SK-N-SH treated with all-trans-retinoic acid at 6 μM for 48 hours (cell line): ENCODE measurements at regions not wholly inside any gene's neighbourhood (a gene's known extent, or its start where the extent isn't known, plus 50 kb on each side); places are given as distances from the start of the nearest gene placed in this dataset.
A peak's percentile ranks its signal among the peaks of the same experiment; 100 is the strongest.

Experiments used
- ATAC-seq: fragments of 200-7000 bp; cut with Tn5 transposase; 3 replicates; pipeline ENCODE4 v1.9.1; 2020; ENCODE audit warnings: mild to moderate bottlenecking, moderate library complexity
- ARNTL ChIP-seq: fragments of 450-650 bp; formaldehyde crosslinking; IDR thresholded peaks from 2 replicates; pipeline ENCODE4 v1.5.0; 2020; ENCODE audit warnings: low read depth, mild to moderate bottlenecking, moderate library complexity, borderline replicate concordance
- BACH2 ChIP-seq: fragments of 250-450 bp; sonication (Bioruptor Pico); IDR thresholded peaks from 2 replicates; pipeline ENCODE4 v1.9.0; 2021; ENCODE audit warnings: mild to moderate bottlenecking, borderline replicate concordance
- CSDC2 ChIP-seq: fragments of 250-450 bp; sonication (Bioruptor Pico); IDR thresholded peaks from 2 replicates; pipeline ENCODE4 v1.5.0; 2020; ENCODE audit warnings: mild to moderate bottlenecking, moderate library complexity
- ESRRG ChIP-seq: fragments of 250-450 bp; sonication (Bioruptor Pico); IDR thresholded peaks from 2 replicates; pipeline ENCODE4 v1.6.1; 2021; ENCODE audit warnings: mild to moderate bottlenecking
- GLIS3 ChIP-seq: fragments of 250-450 bp; sonication (Bioruptor Pico); IDR thresholded peaks from 2 replicates; pipeline ENCODE4 v1.5.0; 2020; ENCODE audit warnings: mild to moderate bottlenecking, moderate library complexity
- ISL1 ChIP-seq: fragments of 250-450 bp; sonication (Bioruptor Pico); IDR thresholded peaks from 2 replicates; pipeline ENCODE4 v2.1.2; 2022; ENCODE audit warnings: mild to moderate bottlenecking, moderate library complexity
- OSR1 ChIP-seq: fragments of 250-450 bp; sonication (Bioruptor Pico); IDR thresholded peaks from 2 replicates; pipeline ENCODE4 v1.8.0; 2022; ENCODE audit warnings: moderate library complexity, mild to moderate bottlenecking, inconsistent platforms
- PATZ1 ChIP-seq: fragments of 250-450 bp; sonication (Bioruptor Pico); IDR thresholded peaks from 2 replicates; pipeline ENCODE4 v1.8.0; 2020; ENCODE audit warnings: mild to moderate bottlenecking, moderate library complexity, borderline replicate concordance
- POU6F1 ChIP-seq: fragments of 250-450 bp; sonication (Bioruptor Pico); IDR thresholded peaks from 2 replicates; pipeline ENCODE4 v1.8.0; 2021; ENCODE audit warnings: low read depth, mild to moderate bottlenecking, moderate library complexity, borderline replicate concordance
- PPARA ChIP-seq: fragments of 250-450 bp; sonication (Bioruptor Pico); IDR thresholded peaks from 2 replicates; pipeline ENCODE4 v1.5.0; 2020; ENCODE audit warnings: mild to moderate bottlenecking, borderline replicate concordance
- SNAI2 ChIP-seq: fragments of 250-450 bp; sonication (Bioruptor Pico); IDR thresholded peaks from 2 replicates; pipeline ENCODE4 v1.5.0; 2020; ENCODE audit warnings: mild to moderate bottlenecking, moderate library complexity
- TOX ChIP-seq: fragments of 250-450 bp; sonication (Bioruptor Pico); IDR thresholded peaks from 2 replicates; pipeline ENCODE4 v1.8.0; 2021; ENCODE audit warnings: mild to moderate bottlenecking, moderate library complexity, borderline replicate concordance
- ZFP30 ChIP-seq: fragments of 450-650 bp; formaldehyde crosslinking; IDR thresholded peaks from 2 replicates; pipeline ENCODE4 v1.5.0; 2022; ENCODE audit warnings: mild to moderate bottlenecking, moderate library complexity
- ZNF565 ChIP-seq: fragments of 450-650 bp; formaldehyde crosslinking; conservative IDR thresholded peaks from 2 replicates; pipeline ENCODE4 v1.5.0; 2020; ENCODE audit warnings: low read depth, mild to moderate bottlenecking, moderate library complexity
- ZNF70 ChIP-seq: fragments of 450-650 bp; formaldehyde crosslinking; IDR thresholded peaks from 2 replicates; pipeline ENCODE4 v1.5.0; 2020; ENCODE audit warnings: mild to moderate bottlenecking, moderate library complexity
- ZNF8 ChIP-seq: fragments of 450-650 bp; formaldehyde crosslinking; IDR thresholded peaks from 2 replicates; pipeline ENCODE4 v1.5.0; 2020; ENCODE audit warnings: mild to moderate bottlenecking, moderate library complexity
- TF ChIP-seq, protein P1 (sequence below): fragments of 250-450 bp; sonication (Bioruptor Pico); IDR thresholded peaks from 2 replicates; pipeline ENCODE4 v1.5.1; 2020; ENCODE audit warnings: low read depth, mild to moderate bottlenecking, moderate library complexity
- TF ChIP-seq, protein P2 (sequence below): fragments of 250-450 bp; sonication (Bioruptor Pico); IDR thresholded peaks from 2 replicates; pipeline ENCODE4 v1.5.0; 2020; ENCODE audit warnings: mild to moderate bottlenecking, moderate library complexity
- TF ChIP-seq, protein P3 (sequence below): fragments of 250-450 bp; sonication (Bioruptor Pico); IDR thresholded peaks from 2 replicates; pipeline ENCODE4 v1.5.1; 2021; ENCODE audit warnings: mild to moderate bottlenecking, moderate library complexity

DNA sequence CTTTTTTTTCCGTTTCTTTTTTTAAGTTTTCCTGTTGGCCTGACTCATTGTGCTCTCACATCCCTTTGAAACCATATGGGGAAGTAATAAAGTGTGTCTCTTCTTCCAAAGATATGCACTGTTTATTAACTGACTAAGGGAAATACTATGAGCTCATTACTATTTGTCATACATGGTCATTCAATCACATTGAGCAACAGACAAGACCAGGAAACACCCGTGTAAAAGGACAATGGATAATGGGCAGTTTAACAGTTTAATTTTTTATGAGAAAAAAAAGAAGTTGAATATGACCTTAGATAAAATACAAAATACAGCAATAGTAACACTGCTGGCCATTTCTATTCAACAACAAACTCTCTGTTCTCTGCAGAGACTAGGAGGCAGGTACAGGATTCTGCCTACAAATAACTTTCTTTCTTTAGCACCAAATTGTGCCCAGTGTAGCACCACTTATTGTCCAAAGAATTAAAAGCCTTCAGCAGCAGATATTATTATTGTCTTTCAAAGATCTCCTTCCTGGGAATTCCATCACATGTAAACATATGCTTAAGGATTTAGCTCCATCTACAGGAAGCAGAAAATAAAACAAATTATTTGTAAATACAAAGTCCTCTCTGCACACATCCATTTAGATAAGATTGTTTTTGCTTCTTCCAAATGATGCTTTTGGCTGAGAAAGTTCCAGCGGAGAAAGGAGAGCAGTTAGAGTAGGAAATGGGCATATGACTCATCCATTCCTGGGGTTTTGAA is 55.0 kb upstream of the AKR1E2 start:
- TF ChIP-seq POU6F1 (CRISPR knock-in tag) (no peak), ZNF565 (CRISPR knock-in tag) (no peak), ISL1 (CRISPR knock-in tag) (peak; percentile 62), CSDC2 (no peak), ESRRG (no peak), ZFP30 (no peak), SNAI2 (CRISPR knock-in tag) (no peak), PATZ1 (no peak), TOX (CRISPR knock-in tag) (no peak; the same call in 1 of the 2 replicates), GLIS3 (CRISPR knock-in tag) (no peak), ZNF70 (CRISPR knock-in tag) (no peak), PPARA (CRISPR knock-in tag) (no peak)
- TF ChIP-seq, protein P1, sequence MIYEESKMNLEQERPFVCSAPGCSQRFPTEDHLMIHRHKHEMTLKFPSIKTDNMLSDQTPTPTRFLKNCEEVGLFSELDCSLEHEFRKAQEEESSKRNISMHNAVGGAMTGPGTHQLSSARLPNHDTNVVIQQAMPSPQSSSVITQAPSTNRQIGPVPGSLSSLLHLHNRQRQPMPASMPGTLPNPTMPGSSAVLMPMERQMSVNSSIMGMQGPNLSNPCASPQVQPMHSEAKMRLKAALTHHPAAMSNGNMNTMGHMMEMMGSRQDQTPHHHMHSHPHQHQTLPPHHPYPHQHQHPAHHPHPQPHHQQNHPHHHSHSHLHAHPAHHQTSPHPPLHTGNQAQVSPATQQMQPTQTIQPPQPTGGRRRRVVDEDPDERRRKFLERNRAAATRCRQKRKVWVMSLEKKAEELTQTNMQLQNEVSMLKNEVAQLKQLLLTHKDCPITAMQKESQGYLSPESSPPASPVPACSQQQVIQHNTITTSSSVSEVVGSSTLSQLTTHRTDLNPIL: peak; percentile 40; the same call in 1 of the 2 replicates
- ATAC-seq: peak; percentile 85

DNA sequence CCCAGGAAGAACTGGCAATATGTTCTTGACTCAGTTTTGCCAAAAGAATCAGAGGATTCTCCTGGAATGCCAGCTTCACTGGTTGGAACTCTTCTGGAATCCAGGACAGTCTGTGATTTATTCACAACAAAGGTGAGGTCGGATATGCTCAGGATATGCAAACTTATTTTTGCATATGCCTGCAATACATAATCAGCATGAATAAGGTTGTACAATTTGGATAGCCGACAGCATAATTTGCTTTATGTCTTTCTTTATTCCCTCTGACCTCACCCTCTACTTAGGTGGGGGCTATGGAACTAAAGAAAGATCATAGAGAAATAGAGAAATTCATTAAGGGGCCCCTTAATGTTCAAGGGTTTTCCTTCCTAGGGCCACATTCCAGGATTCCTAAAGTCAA is 57.6 kb upstream of the AKR1E2 start:
- no peak for ATAC-seq
- TF ChIP-seq ESRRG (no peak), PPARA (CRISPR knock-in tag) (no peak), GLIS3 (CRISPR knock-in tag) (no peak), SNAI2 (CRISPR knock-in tag) (no peak), OSR1 (CRISPR knock-in tag) (no peak), ZFP30 (no peak), PATZ1 (no peak), ZNF70 (CRISPR knock-in tag) (no peak), POU6F1 (CRISPR knock-in tag) (no peak), TOX (CRISPR knock-in tag) (no peak), BACH2 (CRISPR knock-in tag) (no peak), CSDC2 (no peak), ZNF565 (CRISPR knock-in tag) (no peak), ARNTL (CRISPR knock-in tag) (no peak), ZNF8 (no peak)
- TF ChIP-seq, protein P2, sequence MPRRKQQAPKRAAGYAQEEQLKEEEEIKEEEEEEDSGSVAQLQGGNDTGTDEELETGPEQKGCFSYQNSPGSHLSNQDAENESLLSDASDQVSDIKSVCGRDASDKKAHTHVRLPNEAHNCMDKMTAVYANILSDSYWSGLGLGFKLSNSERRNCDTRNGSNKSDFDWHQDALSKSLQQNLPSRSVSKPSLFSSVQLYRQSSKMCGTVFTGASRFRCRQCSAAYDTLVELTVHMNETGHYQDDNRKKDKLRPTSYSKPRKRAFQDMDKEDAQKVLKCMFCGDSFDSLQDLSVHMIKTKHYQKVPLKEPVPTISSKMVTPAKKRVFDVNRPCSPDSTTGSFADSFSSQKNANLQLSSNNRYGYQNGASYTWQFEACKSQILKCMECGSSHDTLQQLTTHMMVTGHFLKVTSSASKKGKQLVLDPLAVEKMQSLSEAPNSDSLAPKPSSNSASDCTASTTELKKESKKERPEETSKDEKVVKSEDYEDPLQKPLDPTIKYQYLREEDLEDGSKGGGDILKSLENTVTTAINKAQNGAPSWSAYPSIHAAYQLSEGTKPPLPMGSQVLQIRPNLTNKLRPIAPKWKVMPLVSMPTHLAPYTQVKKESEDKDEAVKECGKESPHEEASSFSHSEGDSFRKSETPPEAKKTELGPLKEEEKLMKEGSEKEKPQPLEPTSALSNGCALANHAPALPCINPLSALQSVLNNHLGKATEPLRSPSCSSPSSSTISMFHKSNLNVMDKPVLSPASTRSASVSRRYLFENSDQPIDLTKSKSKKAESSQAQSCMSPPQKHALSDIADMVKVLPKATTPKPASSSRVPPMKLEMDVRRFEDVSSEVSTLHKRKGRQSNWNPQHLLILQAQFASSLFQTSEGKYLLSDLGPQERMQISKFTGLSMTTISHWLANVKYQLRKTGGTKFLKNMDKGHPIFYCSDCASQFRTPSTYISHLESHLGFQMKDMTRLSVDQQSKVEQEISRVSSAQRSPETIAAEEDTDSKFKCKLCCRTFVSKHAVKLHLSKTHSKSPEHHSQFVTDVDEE (CRISPR knock-in tag): no peak
- TF ChIP-seq, protein P3, sequence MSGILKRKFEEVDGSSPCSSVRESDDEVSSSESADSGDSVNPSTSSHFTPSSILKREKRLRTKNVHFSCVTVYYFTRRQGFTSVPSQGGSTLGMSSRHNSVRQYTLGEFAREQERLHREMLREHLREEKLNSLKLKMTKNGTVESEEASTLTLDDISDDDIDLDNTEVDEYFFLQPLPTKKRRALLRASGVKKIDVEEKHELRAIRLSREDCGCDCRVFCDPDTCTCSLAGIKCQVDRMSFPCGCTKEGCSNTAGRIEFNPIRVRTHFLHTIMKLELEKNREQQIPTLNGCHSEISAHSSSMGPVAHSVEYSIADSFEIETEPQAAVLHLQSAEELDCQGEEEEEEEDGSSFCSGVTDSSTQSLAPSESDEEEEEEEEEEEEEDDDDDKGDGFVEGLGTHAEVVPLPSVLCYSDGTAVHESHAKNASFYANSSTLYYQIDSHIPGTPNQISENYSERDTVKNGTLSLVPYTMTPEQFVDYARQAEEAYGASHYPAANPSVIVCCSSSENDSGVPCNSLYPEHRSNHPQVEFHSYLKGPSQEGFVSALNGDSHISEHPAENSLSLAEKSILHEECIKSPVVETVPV: no peak
